ENCODE measurements at regions not wholly inside any gene's neighbourhood (a gene's known extent, or its start where the extent isn't known, plus 50 kb on each side); places are given as distances from the start of the nearest gene placed in this dataset.

GRCh38 chr2:220417503-220417902 is 790.1 kb downstream of the SLC4A3 start:
- no peak overlapping the region for H3K27ac Mint-ChIP-seq
- H3K4me1 Mint-ChIP-seq: no peaks in the 10 kb centered on the region
- peaks cover 4% of the 10 kb centered on the region for H3K9me3 Mint-ChIP-seq
- H3K36me3 Mint-ChIP-seq: no peaks in the 10 kb centered on the region
- no peak overlapping the region for H3K4me3 Mint-ChIP-seq
- no peak for ATAC-seq
- DNase-seq (ENCODE audit: low spot score in 2 of 2): no peak

- ATAC-seq (no peak), DNase-seq (ENCODE audit: low spot score in 2 of 2) (no peak)
- no peaks in the 10 kb centered on the region for H3K4me1 Mint-ChIP-seq
- H3K36me3 Mint-ChIP-seq: no peaks in the 10 kb centered on the region
- no peak overlapping the region for H3K27ac Mint-ChIP-seq
- H3K9me3 Mint-ChIP-seq: no peaks in the 10 kb centered on the region
- H3K4me3 Mint-ChIP-seq: no peak overlapping the region
These were observed 792.2 kb downstream of the SLC4A3 start for GRCh38 chr2:220419647-220420046.

- Mint-ChIP-seq H3K4me1 (no peaks in the 10 kb centered on the region), H3K36me3 (no peaks in the 10 kb centered on the region), H3K27ac (no peak overlapping the region), H3K9me3 (no peaks in the 10 kb centered on the region), H3K4me3 (no peak overlapping the region)
- ATAC-seq (no peak), DNase-seq (ENCODE audit: low spot score in 2 of 2) (no peak)
These were observed 793.4 kb downstream of the SLC4A3 start for GRCh38 chr2:220420820-220421219.

GRCh38 chr2:220422676-220423075 is 795.2 kb downstream of the SLC4A3 start:
- DNase-seq (ENCODE audit: low spot score in 2 of 2) (no peak), ATAC-seq (no peak)
- no peaks in the 10 kb centered on the region for H3K9me3 Mint-ChIP-seq
- no peaks in the 10 kb centered on the region for H3K4me1 Mint-ChIP-seq
- no peak overlapping the region for H3K4me3 Mint-ChIP-seq
- H3K36me3 Mint-ChIP-seq: no peaks in the 10 kb centered on the region
- no peak overlapping the region for H3K27ac Mint-ChIP-seq

GRCh38 chr2:220424561-220424960 is 797.1 kb downstream of the SLC4A3 start:
- H3K4me3 Mint-ChIP-seq: no peak overlapping the region
- H3K4me1 Mint-ChIP-seq: no peaks in the 10 kb centered on the region
- no peaks in the 10 kb centered on the region for H3K36me3 Mint-ChIP-seq
- no peak for ATAC-seq
- no peak for DNase-seq (ENCODE audit: low spot score in 2 of 2)
- H3K9me3 Mint-ChIP-seq: no peaks in the 10 kb centered on the region
- no peak overlapping the region for H3K27ac Mint-ChIP-seq

GRCh38 chr2:220432645-220433044 is 805.2 kb downstream of the SLC4A3 start:
- ATAC-seq (no peak), DNase-seq (ENCODE audit: low spot score in 2 of 2) (no peak)
- Mint-ChIP-seq H3K4me3 (no peak overlapping the region), H3K9me3 (peaks cover 2% of the 10 kb centered on the region), H3K4me1 (no peaks in the 10 kb centered on the region), H3K36me3 (no peaks in the 10 kb centered on the region), H3K27ac (no peak overlapping the region)

- DNase-seq (ENCODE audit: low spot score in 2 of 2) (no peak), ATAC-seq (no peak)
- no peaks in the 10 kb centered on the region for H3K4me1 Mint-ChIP-seq
- no peak overlapping the region for H3K27ac Mint-ChIP-seq
- H3K4me3 Mint-ChIP-seq: no peak overlapping the region
- peaks cover 2% of the 10 kb centered on the region for H3K9me3 Mint-ChIP-seq
- no peaks in the 10 kb centered on the region for H3K36me3 Mint-ChIP-seq
These were observed 805.7 kb downstream of the SLC4A3 start for GRCh38 chr2:220433131-220433530.

GRCh38 chr2:220434385-220434784 is 807.0 kb downstream of the SLC4A3 start:
- Mint-ChIP-seq H3K4me3 (no peak overlapping the region), H3K36me3 (no peaks in the 10 kb centered on the region), H3K27ac (no peak overlapping the region), H3K9me3 (peaks cover 7% of the 10 kb centered on the region), H3K4me1 (no peaks in the 10 kb centered on the region)
- no peak for DNase-seq (ENCODE audit: low spot score in 2 of 2)
- no peak for ATAC-seq

GRCh38 chr2:220437938-220438337 is 810.5 kb downstream of the SLC4A3 start:
- no peak overlapping the region for H3K27ac Mint-ChIP-seq
- ATAC-seq (no peak), DNase-seq (ENCODE audit: low spot score in 2 of 2) (no peak)
- H3K4me1 Mint-ChIP-seq: no peaks in the 10 kb centered on the region
- no peaks in the 10 kb centered on the region for H3K36me3 Mint-ChIP-seq
- H3K9me3 Mint-ChIP-seq: peaks cover 7% of the 10 kb centered on the region
- no peak overlapping the region for H3K4me3 Mint-ChIP-seq

- Mint-ChIP-seq H3K36me3 (no peaks in the 10 kb centered on the region), H3K4me1 (no peaks in the 10 kb centered on the region), H3K4me3 (no peak overlapping the region), H3K9me3 (peaks cover 9% of the 10 kb centered on the region), H3K27ac (no peak overlapping the region)
- DNase-seq (ENCODE audit: low spot score in 2 of 2) (no peak), ATAC-seq (no peak)
These were observed 813.3 kb downstream of the SLC4A3 start for GRCh38 chr2:220440731-220441130.

- no peak overlapping the region for H3K4me3 Mint-ChIP-seq
- peaks cover 9% of the 10 kb centered on the region for H3K9me3 Mint-ChIP-seq
- H3K4me1 Mint-ChIP-seq: no peaks in the 10 kb centered on the region
- no peak overlapping the region for H3K27ac Mint-ChIP-seq
- no peak for DNase-seq (ENCODE audit: low spot score in 2 of 2)
- ATAC-seq: no peak
- H3K36me3 Mint-ChIP-seq: no peaks in the 10 kb centered on the region
These were observed 814.0 kb downstream of the SLC4A3 start for GRCh38 chr2:220441404-220441803.

GRCh38 chr2:220442012-220442411 is 814.6 kb downstream of the SLC4A3 start:
- H3K4me3 Mint-ChIP-seq: no peak overlapping the region
- DNase-seq (ENCODE audit: low spot score in 2 of 2) (no peak), ATAC-seq (no peak)
- H3K4me1 Mint-ChIP-seq: no peaks in the 10 kb centered on the region
- H3K27ac Mint-ChIP-seq: no peak overlapping the region
- peaks cover 12% of the 10 kb centered on the region for H3K9me3 Mint-ChIP-seq
- H3K36me3 Mint-ChIP-seq: no peaks in the 10 kb centered on the region

GRCh38 chr2:220445429-220446105 is 818.1 kb downstream of the SLC4A3 start:
- H3K36me3 Mint-ChIP-seq: no peaks in the 10 kb centered on the region
- no peak overlapping the region for H3K27ac Mint-ChIP-seq
- H3K4me3 Mint-ChIP-seq: no peak overlapping the region
- ATAC-seq (no peak), DNase-seq (ENCODE audit: low spot score in 2 of 2) (no peak)
- H3K4me1 Mint-ChIP-seq: no peaks in the 10 kb centered on the region
- H3K9me3 Mint-ChIP-seq: peaks cover 9% of the 10 kb centered on the region

- no peaks in the 10 kb centered on the region for H3K36me3 Mint-ChIP-seq
- DNase-seq (ENCODE audit: low spot score in 2 of 2) (no peak), ATAC-seq (no peak)
- H3K9me3 Mint-ChIP-seq: peaks cover 9% of the 10 kb centered on the region
- H3K27ac Mint-ChIP-seq: no peak overlapping the region
- H3K4me3 Mint-ChIP-seq: no peak overlapping the region
- H3K4me1 Mint-ChIP-seq: no peaks in the 10 kb centered on the region
These were observed 818.8 kb downstream of the SLC4A3 start for GRCh38 chr2:220446106-220446712.

- Mint-ChIP-seq H3K36me3 (no peaks in the 10 kb centered on the region), H3K4me3 (no peak overlapping the region), H3K27ac (no peak overlapping the region), H3K4me1 (no peaks in the 10 kb centered on the region), H3K9me3 (peaks cover 8% of the 10 kb centered on the region)
- ATAC-seq: no peak
- no peak for DNase-seq (ENCODE audit: low spot score in 2 of 2)
These were observed 823.4 kb downstream of the SLC4A3 start for GRCh38 chr2:220450846-220451245.

GRCh38 chr2:220451438-220451837 is 824.0 kb downstream of the SLC4A3 start:
- no peak overlapping the region for H3K4me3 Mint-ChIP-seq
- H3K9me3 Mint-ChIP-seq: peaks cover 8% of the 10 kb centered on the region
- no peak overlapping the region for H3K27ac Mint-ChIP-seq
- no peaks in the 10 kb centered on the region for H3K36me3 Mint-ChIP-seq
- ATAC-seq: no peak
- no peak for DNase-seq (ENCODE audit: low spot score in 2 of 2)
- H3K4me1 Mint-ChIP-seq: no peaks in the 10 kb centered on the region

Measured in stimulated activated effector memory CD8-positive, alpha-beta T cell treated with anti-CD3 and anti-CD28 coated beads, Interleukin-12 subunit alpha, Interleukin-12 subunit beta, amount 100 ng/mL, for 72 hours (primary cell).